Activated T-cell treated with anti-CD3 and anti-CD28 coated beads, Interleukin-2, amount 50 U/mL, for 1 hour (primary cell): ENCODE measurements at regions not wholly inside any gene's neighbourhood (a gene's known extent, or its start where the extent isn't known, plus 50 kb on each side); places are given as distances from the start of the nearest gene placed in this dataset.
"Not testable (repeated sequence)": the region's sequence is repeated elsewhere in the genome, so short reads cannot be mapped to it uniquely, and the experiment has no call there.

Source experiments
- DNase-seq: peaks from one replicate; pipeline ENCODE4 v3.0.0-alpha.2; 2020

DNA sequence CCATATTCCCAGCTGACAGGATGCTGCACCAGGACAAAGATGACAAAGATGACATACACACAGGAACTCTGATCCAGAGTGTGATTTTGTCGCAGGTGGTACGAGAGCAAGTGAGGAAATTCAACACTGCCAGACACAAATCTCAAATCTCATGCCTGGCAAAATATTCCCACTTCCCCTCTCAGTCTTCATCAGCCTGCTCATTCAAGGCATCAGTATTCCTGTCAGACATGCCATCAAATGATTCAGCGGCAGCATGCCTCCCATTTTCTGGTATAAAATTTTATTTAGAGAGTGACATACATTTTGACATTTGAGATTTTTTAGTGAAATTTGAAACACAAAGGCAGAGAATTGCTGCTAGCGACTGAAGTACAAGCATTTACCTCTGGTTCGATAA, 228.1 kb upstream of the LMCD1 start:
- no peak for DNase-seq

DNA sequence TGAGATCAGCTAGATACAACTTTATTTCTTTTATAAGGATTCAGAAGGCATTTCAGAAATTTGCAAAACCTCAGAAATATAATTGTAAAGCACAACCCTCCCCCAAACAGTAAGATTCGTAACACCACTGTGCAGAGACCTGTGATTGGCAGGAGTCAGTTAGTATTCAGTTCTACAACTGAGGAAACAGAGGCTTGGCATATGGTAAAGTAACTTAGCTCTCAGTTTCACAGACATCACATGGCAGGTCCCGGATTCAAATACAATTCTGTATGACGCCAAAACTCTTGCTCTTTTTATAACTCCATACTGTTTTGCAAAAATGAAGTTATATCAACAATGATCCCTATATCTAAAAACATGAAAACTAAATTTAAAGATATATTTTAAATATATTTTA, 225.6 kb upstream of the LMCD1 start:
- DNase-seq, result no peak

DNA sequence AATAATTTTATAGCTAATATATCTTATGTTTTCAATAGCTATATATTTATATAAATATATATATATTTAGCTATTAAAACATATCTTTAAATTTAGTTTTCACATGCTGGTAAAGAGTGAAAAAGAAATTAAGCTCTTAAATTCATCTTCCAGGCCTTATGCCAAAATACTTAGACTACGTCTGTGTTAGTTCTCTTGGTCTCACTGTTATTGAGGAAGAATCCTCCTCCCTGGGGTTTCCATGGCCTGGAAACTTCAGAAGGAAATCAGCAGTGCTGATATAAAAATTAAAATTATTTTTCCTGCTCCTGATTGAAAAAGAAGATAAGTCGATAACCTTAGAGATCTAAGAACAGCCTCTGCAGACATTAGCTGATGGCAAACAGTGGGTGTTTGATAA, 225.1 kb upstream of the LMCD1 start:
- DNase-seq, result no peak

DNA sequence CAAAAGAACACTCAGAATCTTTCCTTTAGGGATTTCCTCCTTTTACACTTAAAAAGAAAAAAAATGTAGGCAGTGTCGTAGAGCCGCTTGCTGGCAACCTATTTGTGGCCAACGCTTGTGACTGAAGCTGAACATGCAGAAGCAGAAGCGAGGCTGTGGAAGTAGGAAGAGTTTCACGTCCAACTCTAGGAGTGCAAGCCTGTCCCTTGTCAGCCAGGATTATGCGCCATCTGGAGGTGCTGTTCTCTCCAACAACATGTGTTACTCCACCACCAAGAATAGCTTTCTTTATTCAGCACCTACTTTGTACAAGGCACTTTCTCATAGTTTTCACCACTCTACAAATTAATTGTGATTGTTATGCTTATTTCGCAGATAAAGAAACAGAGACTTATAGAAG, 223.2 kb upstream of the LMCD1 start:
- DNase-seq, result no peak

DNA sequence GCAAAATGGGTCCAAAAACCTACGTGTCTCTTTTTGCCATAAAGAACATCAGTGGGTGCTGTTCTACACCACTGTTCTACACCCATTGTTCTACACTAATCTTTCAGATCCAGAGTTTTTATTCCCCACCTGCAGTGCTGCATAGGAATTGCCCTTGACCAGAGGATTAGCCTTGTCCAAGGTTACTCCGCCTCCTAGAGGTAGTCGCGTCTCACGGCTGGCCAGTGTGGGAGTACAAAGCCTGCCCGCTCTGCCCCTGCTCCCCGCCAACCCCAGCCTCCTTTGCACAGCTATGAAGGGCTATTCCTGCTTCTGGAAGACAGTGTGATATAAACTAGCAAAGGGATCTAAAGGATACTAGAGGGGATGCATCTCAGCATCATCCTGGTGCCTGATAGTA, 222.1 kb upstream of the LMCD1 start:
- DNase-seq, result no peak

DNA sequence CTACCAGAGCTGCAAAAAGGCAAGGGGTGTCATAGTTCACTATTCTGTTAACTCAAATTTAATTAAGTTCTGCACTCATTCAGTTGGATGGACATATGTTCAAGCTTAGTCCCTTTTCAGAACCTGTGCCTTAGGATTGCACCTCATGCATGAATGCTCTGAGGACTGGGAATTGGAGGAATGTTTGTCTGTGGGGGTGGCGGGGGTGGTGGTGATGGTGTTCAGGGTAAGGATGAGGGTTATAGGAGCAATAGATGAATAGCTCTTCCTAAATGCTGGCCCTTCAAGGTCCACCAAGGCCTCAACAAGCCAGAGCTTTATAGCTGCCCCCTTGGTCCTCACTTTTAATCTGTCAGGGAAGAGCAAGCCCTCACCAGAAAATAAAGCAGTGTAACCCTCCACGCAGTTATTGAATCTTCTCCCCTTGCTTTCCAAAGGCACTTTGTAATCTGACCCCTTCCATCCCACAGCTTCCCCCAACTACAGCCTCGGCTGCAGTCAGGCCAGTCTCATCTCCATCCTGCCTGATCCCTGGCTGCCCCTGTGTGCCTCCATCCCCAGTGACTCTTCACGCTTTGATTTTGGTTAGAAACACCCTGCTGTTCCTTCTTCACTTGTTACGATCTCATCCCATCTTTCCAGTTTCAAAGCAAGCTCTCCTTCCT, 221.6 kb upstream of the LMCD1 start:
- no peak for DNase-seq

DNA sequence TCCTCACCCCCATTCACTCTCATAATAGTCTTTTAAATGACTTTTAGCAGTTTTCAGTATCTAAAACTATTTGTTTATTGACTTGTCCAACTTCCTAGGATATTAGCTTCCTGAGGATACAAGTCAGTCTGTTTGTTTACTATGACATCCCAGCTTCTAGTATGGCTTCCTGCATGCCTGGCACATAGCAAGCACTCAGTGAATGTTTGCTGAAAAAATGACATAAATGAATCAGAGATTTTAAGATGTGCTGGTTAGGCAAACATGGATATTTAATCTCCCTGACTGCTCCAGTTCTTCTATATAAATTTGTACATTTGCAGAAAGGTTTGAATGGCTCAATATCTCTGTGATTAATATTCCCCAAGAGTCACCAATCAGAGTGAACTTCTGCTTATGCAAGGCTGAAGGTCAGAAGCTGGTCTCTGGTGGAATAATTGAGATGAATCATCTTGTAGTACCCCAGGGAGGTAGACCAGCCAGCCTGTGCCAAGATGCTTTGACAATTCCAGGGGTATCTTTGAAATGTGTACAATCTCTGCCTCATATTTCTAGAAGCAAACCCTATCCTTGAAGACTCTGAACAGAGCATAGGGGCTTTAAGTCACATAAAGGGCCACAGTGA, 219.0 kb upstream of the LMCD1 start:
- no peak for DNase-seq

DNA sequence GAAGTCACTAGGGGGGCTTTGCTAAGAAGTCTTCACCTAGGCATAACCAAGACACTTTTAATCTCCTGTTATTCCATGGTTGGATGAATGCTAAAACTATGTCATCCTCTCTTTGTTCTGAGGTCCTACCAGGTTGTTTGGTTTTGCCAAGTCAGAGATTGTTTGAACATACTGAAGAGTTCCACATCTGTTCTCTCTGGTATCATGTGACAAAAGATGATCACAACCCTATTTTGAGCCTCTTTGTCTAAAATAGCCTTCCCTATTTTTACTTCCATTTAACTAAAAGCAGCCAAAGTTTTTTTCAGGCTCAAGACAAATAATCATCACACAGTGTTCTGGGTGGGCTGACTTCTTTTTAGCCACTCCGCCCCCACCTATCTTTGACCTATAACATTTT, 218.4 kb upstream of the LMCD1 start:
- no peak for DNase-seq

DNA sequence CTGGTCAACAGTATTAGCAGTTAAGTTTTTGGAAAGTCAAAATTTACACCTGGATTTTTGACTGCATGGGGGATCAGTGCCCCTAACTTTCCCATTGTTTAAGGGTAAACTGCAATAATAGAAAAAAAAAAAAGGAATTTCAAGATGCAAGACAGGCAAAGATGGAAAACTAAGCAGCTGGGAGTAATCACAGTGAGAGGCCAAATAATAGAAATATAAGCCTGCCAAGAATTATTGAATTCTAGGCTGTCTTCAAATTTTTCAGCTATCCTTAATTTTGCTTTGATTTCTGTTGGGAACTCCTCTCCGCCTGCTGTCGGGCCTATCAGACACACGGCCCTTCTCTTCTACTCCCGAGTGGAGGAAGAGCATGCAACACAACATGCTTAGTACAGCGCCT, 215.5 kb upstream of the LMCD1 start:
- no peak for DNase-seq

DNA sequence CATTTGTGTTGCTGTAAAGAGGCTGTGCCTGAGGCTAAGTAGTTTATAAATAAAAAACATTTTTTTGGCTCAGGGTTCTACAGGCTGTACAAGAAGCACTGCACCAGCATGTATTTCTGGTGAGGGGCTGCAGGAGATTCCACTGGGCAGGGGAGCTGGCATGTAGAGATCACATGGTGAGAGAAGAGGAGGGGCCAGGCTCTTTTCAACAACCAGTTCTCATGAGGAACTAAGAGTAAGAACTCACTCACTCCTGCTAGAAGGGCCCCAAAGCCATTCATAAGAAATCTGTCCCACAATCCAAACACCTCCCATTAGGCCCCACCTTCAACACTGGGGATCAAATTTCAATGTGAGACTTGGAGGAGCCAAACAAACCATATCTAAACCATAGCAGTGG, 214.9 kb upstream of the LMCD1 start:
- no peak for DNase-seq

DNA sequence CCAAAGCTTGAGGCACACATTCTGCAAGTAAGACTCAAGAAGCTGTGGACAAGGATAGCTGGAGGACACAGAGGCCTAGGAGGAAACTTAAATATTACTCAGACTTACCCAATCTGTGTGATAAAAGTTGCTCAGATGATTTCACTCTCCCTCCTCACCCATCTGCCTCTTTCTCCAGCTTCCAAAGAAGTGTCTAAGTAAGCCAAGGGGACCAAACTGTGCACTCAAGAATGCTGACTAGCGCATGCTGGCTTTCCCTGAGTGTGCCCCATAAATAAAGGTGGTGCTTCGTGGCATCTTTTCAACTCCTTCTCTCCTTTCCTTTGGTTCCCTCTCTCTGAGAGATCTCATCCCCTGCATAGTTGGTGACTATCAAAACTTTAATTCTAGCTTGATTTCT, 211.0 kb upstream of the LMCD1 start:
- DNase-seq, result no peak

DNA sequence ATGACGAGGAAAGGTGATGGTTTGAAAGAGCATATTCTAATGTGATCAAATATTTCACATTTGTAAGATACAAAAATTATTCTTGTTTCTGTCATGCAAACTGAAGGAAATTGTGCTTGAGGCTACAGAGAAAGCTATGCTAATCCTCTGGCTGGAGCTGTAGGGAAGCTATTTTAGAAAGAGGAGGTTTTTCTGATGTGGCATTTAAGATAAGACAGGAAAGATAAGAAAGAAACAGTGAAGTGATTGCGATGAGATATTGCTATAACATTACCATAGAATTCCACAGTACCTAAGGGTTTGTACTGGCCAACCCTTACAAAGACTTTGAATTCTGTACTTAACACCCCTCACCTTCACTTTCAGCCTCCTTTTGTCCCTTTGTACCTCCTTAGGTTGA, 205.2 kb upstream of the LMCD1 start:
- DNase-seq, result no peak

DNA sequence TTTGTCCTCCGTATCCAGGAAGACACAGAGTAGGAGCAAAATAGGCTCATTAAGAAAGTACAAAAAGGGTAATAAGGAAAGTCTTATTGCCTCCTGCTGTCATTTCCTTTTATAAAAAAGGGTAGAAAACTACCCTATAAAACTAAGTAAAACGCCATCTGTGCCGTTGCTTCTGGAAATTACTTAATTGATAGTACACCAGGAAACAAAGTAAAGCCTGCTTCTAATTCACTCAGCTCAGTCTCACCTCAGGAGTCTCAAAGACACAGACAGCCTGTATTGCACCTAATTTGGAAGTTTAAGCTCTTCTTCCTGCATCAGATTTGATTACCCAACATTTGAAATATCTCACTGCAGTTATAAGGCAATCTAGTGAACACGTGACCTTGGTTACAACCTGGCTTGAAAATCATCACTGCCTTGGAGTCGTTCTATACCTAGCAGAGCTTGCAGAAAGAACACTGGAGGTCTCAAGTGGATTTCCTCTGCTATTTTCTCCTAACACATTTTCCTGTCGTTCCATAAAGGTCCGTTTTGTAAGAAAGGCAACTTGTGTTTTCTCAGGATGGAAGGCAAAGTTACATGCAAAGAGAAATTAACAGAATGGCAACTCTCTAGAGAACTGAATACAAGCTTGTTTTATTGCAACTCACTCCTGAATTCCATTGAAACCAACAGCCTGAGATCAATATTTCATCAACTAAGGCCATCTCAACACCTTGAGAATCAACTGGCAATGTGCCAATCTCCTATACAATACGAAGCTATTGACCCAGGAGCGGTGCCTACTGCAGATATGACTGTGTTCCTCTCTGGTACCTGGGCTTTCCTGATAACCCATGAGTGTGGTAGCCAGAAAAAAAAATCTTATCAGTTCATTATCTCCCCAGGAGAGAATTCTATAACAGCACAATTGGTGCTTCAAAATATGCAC, 203.3 kb upstream of the LMCD1 start:
- DNase-seq, result no peak

DNA sequence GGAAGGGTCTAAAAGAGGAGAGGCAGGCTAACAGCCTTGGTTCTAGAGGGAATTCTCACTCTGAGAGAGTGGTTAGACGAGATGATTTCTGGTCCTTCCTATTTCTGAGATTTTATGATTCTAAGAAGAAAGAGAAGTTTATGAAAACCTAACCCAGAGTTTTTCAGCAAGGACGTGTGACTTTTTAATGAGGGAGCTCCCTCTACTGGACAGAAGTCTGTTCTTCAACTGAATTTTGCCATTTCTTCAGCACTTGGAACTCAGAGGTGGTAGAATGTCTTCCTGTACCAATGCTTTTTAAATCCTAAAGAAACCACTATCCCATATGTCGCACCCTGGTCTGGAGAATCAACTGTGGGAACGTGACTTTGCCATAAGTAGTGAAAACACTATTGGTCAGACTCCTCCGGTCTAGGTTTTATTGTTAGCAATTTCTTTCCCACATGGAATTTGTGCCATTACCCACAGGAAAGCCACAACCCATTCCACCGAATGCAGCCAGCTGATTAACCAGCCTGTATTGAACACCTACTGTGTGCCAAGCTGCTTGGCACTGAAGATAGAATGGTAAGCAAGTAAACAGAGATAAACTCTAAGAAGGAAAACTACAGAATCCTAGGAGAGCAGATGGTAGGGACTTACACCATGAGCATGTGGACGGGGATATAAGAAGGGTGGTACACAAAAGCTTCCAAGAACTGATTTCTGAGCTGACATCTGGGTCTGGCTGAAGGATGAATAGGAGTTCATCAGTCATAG, 199.5 kb upstream of the LMCD1 start:
- DNase-seq, result no peak

DNA sequence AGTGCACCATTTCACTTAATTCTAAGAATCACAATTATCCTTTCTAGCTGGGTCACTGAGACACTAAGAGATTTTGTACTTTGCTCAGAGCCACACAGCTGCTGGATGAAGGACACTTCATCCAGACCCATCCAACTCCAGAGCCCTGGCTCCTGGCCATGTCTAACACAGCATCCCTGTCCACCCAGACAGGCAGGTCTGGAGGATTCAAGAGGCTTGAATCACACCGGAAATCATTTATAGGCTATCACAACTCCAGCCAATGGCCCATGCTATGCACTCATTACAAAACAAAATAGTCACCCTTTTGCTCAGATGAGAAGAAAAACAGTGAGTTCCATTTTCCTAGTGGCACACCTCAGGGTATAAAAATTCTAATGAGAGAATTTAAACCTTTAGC, 198.2 kb upstream of the LMCD1 start:
- DNase-seq, result no peak

DNA sequence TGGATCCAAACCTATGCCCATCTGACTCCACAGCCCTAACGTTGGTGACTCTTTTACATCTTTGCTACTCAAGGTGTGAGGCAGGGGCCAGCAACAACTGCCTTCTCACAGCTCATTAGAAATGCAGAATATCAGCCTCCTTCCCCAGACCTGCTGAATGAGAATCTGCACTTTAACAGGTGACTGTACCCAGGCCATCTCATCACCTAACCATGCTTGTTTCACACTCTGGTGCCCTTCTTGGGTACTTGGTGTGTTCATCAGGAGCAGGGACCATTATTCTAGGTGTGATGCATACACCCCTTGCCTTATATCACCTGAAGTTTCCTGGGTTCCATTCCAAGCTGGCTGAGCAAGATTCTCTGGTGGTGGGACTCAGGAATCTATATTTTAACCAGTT, 196.3 kb upstream of the LMCD1 start:
- DNase-seq, result no peak

DNA sequence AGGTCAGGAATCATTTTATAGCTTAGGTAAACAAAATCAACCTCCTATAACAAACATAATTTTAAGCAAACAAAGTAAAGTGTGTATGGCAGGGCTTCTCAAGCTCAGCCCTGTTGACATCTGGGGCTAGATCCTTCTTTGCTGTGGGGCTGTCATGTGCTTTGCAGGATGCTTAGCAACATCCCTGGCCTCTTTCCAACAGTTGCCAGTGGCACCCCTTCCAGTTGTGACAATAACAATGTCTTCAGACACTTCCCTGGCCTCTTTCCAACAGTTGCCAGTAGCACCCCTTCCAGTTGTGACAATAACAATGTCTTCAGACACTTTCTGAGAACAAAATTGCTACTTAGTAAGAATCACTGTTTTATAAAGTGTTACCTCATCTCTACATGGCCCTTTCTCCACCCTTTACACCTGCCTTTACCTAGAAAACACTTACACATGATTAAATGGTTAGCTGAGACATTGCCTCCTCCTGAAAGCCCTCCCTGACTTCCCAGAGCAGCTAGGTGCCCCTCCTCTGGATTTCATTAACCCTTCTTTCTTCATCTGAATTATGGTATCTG, 194.0 kb upstream of the LMCD1 start:
- no peak for DNase-seq

DNA sequence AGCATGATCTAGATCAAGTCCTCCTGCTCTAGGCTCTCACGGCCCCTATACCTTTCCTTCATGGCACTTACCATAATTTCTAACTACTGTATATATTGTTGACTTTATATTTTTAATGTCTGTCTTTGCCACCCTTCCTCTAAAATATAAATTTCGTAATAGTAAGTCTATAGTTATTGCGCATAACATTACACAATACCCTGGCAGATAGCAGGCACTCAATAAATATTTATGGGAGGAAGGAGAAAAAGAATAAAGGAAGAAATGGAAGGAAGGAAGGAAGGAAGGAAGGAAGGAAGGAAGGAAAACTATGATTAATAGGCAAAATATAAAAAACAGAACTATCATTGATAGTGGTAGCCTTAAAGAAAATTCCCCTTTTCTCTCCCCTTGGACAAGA, 190.3 kb upstream of the LMCD1 start:
- no peak for DNase-seq

DNA sequence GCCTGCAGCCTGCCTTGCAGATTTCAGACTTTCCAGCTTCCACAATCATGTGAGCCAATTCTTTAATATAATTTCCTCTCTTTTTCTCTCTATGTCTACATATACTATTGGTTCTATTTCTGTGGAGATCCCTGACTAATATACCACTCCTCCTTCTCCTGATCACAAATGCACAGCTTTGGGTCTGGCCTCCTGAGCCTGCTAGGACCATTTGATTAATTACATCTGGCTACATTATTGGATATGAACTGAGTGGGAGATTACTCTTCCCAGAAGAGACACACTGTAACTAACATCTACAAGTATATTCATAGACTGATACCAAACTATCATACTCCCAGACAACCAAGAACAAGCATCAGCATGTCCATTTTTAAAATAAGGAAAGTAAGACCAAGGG, 188.9 kb upstream of the LMCD1 start:
- no peak for DNase-seq

DNA sequence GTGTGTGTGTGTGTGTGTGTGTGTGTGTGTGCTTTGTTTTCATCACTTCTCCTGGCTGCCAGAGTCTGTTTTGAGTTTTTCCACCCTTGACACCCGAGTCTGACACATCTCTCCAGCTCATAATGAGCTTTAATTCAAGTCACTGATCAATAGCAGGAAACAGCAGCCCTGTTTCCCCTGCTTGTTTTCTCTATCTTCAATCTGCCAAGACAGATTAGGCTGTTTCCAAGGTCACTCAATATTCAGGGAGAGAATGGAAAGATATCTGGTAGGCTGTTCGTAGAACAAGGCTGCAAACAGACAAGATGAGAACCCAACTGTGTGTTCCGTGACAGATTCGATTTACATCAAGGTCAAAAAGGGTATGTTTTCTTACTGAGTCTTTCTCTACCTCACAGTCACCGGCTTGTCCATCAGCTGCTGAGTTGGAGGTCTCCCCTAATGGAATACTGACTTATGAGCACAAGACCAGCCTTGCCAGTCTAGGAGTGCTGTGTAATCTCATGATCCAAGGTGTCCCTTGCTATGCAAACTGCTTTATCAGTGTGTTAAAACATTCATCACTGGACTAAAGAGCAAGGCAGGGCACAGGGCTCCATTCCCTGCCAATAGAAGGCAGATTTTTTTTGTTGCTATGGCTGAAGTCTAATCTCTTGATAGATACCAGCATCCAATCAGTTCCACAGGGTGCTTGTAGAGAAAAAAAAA, 187.9 kb upstream of the LMCD1 start:
- DNase-seq, result no peak

DNA sequence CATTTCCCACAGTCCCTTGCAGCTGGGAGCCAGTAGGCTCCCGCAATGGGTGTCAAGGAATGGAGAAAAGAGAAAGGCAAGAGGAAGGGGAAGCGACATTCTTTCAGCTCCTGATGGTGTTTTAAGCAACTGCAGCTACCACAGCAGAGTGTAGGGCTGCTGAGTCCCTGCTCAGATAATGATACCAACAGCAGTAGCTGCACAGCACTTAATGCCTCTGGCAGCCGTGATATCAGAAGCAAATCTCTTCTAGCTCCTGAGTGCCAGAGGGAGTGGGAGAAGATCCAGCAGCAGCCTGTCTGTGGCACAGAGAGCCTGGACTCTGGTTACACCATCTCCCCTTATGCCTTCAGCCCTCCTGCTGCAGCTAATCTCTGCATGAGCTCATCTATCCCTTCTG, 186.1 kb upstream of the LMCD1 start:
- DNase-seq, result not testable (repeated sequence)
